ENCODE measurements at regions not wholly inside any gene's neighbourhood (a gene's known extent, or its start where the extent isn't known, plus 50 kb on each side); places are given as distances from the start of the nearest gene placed in this dataset.

DNA sequence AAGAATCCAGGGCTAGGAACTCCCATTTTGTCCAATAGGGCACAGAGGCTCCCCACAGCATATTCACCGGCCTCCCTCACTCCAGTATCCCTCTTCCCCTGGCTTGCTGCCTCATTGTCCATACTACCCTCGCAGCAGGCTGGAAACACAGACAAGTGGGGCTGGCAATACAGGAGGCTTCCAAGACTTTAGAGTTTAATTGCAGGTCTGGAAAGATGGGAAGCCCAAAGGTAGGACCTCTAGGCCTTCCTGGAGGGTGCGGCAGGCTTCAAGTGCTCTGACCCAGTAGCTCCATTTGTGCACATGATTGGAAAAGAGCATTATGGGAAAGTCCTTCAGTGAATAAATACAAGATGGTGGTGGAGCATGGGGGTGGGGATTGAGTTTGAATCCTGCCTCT lies 166.7 kb downstream of the EVX1 start:
- Histone ChIP-seq H3K4me1 (replicated peaks) (0 out of 2 replicates have a peak, but pooled peaks cover 3% of the 10 kb centered on the region), H3K27me3 (replicated peaks) (peaks cover 7% of the 10 kb centered on the region; the same call in 1 of the 2 replicates), H3K36me3 (no peaks in the 10 kb centered on the region), H3K4me3 (no peak overlapping the region), H3K9me3 (replicated peaks) (0 out of 2 replicates have a peak, but pooled peaks cover 2% of the 10 kb centered on the region), H3K27ac (no peak overlapping the region)
- DNase-seq (ENCODE audit: low read depth in 1 of 2, low spot score in 2 of 2) = no peak

DNA sequence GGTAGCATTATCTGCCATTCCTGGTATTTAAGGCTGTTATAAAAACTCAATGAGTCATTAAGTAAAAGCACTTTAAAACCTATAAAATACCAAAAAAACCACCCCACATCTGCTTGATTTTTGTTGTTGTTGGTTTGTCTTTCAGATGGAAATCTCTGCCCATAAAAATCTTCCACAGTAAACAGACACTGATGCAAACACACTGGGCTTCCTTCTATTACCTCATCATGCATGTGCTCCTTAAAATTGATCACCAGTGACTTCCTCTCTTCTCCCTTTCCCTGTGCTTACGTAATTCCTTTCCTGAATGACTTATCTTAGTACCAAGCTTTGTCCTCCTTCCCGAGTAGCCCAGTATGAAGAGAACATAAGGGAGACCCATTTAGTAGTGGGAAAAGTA lies 167.2 kb downstream of the EVX1 start:
- 0 out of 2 replicates have a peak, but pooled peaks cover 3% of the 10 kb centered on the region for H3K4me1 ChIP-seq (replicated peaks)
- no peak overlapping the region for H3K4me3 ChIP-seq

DNA sequence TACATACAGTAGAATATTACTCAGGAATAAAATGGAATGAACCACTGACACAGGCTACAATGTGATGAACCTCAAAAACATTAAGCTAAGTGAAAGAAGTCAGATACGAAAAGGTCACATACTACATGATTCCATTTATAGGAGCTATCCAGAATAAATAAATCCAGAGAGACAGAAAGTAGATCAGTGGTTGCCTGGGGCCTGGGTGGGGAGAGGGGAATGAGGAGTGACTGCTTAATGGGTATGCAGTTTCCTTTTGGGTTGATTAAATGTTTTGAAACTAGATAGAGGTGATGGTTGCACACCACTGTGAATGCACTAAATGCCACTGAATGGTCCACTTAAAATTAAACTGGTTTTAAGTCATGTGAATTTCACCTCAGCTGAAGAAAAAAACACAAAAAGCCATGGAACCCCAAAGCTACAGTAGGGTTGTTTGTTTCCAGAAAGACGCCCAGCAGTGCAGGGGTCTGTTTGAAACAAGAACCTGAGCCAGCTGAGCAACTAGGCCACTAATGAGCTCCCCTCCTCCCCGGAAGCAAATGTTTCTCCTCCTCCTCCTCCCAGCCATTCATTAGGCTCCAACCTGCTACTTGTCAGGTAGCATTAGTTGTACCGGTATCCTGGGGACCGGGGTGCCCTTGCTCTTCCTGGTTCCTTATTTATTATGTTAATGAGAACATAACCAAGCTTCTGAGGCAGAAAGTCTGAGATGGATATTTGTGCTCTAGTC lies 168.4 kb downstream of the EVX1 start:
- Histone ChIP-seq H3K27me3 (replicated peaks) (peaks cover 7% of the 10 kb centered on the region; the same call in 1 of the 2 replicates), H3K36me3 (no peaks in the 10 kb centered on the region), H3K9me3 (replicated peaks) (0 out of 2 replicates have a peak, but pooled peaks cover 2% of the 10 kb centered on the region), H3K4me3 (no peak overlapping the region), H3K27ac (no peak overlapping the region), H3K4me1 (replicated peaks) (0 out of 2 replicates have a peak, but pooled peaks cover 3% of the 10 kb centered on the region)
- no peak for DNase-seq (ENCODE audit: low read depth in 1 of 2, low spot score in 2 of 2)

More for the DNA sequence above, 167.2 kb downstream of the EVX1 start:
- Histone ChIP-seq H3K27me3 (replicated peaks) (peaks cover 7% of the 10 kb centered on the region; the same call in 1 of the 2 replicates), H3K9me3 (replicated peaks) (0 out of 2 replicates have a peak, but pooled peaks cover 2% of the 10 kb centered on the region), H3K36me3 (no peaks in the 10 kb centered on the region), H3K27ac (no peak overlapping the region)
- no peak for DNase-seq (ENCODE audit: low read depth in 1 of 2, low spot score in 2 of 2)

DNA sequence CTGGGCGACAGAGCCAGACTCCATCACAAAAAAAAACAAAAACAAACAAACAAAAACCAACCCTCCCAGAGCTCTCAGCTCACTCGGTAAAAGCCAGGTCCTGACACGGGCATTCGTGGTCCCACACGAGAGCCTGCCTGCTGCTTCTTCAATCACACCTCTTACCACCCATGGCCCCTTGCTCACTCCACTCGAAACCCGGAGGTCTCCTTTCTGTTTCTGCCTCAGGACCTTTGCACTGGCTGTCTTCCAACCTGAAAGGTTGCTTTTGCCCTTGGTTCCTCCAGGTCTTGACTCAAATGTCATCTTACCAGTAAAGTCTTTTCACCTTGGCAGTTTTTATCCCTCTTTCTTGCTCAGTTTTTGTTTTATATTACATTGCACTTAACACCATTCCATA lies 169.6 kb downstream of the EVX1 start:
- DNase-seq (ENCODE audit: low read depth in 1 of 2, low spot score in 2 of 2) = no peak
- H3K9me3 ChIP-seq (replicated peaks) = 0 out of 2 replicates have a peak, but pooled peaks cover 2% of the 10 kb centered on the region
- no peaks in the 10 kb centered on the region for H3K36me3 ChIP-seq
- 0 out of 2 replicates have a peak, but pooled peaks cover 3% of the 10 kb centered on the region for H3K4me1 ChIP-seq (replicated peaks)
- H3K4me3 ChIP-seq = no peak overlapping the region
- peaks cover 7% of the 10 kb centered on the region; the same call in 1 of the 2 replicates for H3K27me3 ChIP-seq (replicated peaks)
- no peak overlapping the region for H3K27ac ChIP-seq

DNA sequence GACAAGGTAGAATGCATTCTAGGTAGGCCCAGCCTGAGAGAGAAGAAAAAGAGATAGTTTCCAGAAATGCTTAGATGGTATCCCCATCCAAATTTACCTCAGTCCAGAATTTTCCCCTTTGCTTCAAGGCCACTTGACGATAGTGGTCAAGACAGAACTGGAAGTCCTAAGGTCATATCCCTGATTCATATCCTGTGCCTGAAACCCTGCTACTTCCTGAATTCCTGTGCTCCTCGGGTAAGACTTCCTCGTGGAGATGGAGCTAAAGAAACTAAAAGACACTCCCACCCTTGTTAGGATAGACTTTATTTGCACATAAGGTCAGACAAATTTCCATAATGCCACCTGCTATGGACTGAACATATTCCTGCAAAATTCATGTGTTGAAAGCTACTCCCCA lies 175.9 kb downstream of the EVX1 start:
- H3K9me3 ChIP-seq (replicated peaks) = no peaks in the 10 kb centered on the region
- H3K27me3 ChIP-seq (replicated peaks) = no peaks in the 10 kb centered on the region
- H3K4me1 ChIP-seq (replicated peaks) = no peaks in the 10 kb centered on the region
- H3K27ac ChIP-seq = no peak overlapping the region
- no peak for DNase-seq (ENCODE audit: low read depth in 1 of 2, low spot score in 2 of 2)
- no peaks in the 10 kb centered on the region for H3K36me3 ChIP-seq
- H3K4me3 ChIP-seq = no peak overlapping the region

DNA sequence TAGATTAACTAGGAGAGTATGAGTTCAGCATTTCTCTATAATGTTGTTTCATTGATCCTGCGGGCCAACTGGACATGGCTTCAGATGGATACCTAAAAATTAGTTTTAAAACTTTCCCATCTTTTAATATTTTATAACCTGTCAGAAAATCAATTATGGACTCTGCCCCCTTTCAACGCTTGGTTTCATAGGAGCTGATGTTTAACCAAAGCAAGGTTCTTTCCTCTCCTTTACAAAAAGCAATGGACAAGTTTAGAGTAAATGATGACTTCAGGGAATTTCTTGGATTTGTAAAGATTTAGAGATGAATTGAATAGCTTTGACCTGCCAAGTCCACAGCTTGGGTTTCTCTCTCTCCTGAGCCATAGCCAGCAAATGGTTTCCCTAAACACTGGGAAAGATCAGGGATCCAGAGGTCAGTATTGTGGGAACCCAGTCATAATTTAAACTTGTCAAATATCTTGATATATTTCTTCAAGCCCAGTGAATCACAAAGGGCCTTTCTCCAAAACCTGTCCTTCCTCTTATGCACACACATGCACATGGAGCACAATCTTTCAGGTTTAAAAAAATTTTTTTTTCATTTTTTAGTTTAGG lies 177.1 kb downstream of the EVX1 start:
- Histone ChIP-seq H3K36me3 (no peaks in the 10 kb centered on the region), H3K9me3 (replicated peaks) (no peaks in the 10 kb centered on the region), H3K27me3 (replicated peaks) (no peaks in the 10 kb centered on the region), H3K4me1 (replicated peaks) (no peaks in the 10 kb centered on the region), H3K4me3 (no peak overlapping the region), H3K27ac (no peak overlapping the region)
- DNase-seq (ENCODE audit: low read depth in 1 of 2, low spot score in 2 of 2) = no peak

DNA sequence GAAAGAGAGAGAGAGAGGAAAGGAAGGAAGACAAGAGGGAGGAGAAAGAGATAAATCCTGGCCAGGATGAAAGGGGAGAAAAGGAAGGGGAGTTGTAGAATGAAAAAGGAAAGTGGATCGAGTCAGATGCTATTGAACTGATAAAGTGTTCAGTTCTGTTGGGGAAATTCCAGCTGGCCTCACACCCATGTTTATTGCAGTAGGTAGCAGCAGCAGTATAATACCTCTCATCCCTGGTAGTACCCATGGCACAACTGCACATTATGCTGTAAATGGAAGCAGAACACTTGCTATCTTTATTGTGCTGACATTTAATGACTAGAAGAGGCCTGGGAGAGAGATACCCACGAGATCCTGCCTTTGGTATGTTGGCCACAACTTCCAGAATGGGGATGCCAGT lies 178.1 kb downstream of the EVX1 start:
- Histone ChIP-seq H3K9me3 (replicated peaks) (no peaks in the 10 kb centered on the region), H3K4me1 (replicated peaks) (no peaks in the 10 kb centered on the region), H3K4me3 (no peak overlapping the region), H3K36me3 (no peaks in the 10 kb centered on the region), H3K27me3 (replicated peaks) (no peaks in the 10 kb centered on the region), H3K27ac (no peak overlapping the region)
- no peak for DNase-seq (ENCODE audit: low read depth in 1 of 2, low spot score in 2 of 2)

DNA sequence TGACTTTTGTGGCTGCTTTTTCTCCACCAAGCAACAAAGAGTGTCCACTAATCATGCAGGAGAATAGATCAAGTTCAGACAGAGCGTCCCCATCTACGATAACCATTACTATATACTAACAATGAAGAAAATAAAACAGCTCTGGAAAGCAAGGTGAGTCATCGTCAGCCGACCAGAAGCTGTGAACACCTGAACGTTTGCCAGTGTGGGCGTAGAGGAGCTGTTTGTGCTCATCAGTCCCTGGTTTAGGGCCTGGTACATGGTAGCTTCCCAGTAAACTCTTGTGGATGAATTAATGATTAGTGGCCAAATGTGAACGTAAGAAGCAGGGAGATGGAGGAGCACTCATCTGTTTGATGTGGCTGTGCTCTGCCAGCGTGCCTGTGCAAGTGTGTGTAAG lies 180.7 kb downstream of the EVX1 start:
- H3K27ac ChIP-seq = no peak overlapping the region
- H3K4me3 ChIP-seq = no peak overlapping the region
- no peaks in the 10 kb centered on the region for H3K9me3 ChIP-seq (replicated peaks)
- no peak for DNase-seq (ENCODE audit: low read depth in 1 of 2, low spot score in 2 of 2)
- no peaks in the 10 kb centered on the region for H3K36me3 ChIP-seq
- H3K27me3 ChIP-seq (replicated peaks) = no peaks in the 10 kb centered on the region
- H3K4me1 ChIP-seq (replicated peaks) = no peaks in the 10 kb centered on the region

DNA sequence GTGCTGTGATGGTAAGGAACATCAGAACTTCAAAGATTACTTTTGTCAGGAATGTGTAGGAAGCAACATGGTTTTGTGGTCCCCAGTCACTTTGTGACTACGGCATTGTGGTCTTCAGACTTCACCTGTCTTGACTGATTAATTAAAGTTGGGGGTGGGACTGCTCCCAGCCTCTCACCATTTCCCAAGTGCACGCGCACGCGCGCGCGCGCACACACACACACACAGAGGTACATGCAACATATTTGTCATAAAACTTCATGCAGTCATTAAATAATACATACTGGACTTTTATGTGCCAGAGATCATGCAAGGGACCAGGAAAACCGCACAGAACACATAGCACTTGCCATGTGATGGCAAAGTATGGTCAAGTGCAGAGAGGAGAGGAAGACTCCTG lies 181.2 kb downstream of the EVX1 start:
- Histone ChIP-seq H3K4me1 (replicated peaks) (no peaks in the 10 kb centered on the region), H3K36me3 (no peaks in the 10 kb centered on the region), H3K9me3 (replicated peaks) (no peaks in the 10 kb centered on the region), H3K27me3 (replicated peaks) (no peaks in the 10 kb centered on the region), H3K4me3 (no peak overlapping the region), H3K27ac (no peak overlapping the region)
- DNase-seq (ENCODE audit: low read depth in 1 of 2, low spot score in 2 of 2) = no peak

DNA sequence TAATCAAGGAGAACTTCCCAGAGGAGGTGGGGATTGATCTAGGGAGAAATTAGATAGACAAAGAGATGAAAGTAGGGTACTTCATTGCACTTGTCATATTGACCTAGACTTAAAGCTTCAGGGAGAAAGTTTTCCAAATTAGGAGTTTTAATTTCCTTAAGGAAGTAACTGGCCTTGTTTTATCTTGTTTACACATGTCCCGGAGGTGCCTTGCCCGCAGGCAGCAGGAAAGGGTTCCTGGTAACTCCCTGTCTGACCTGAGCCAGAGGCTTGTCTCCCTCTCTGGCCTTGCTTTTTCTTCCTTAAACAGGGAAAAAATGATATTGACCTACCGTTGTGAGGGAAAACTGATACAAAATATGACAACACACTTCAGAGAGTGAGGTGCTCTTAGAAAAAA lies 181.6 kb downstream of the EVX1 start:
- no peaks in the 10 kb centered on the region for H3K9me3 ChIP-seq (replicated peaks)
- H3K27ac ChIP-seq = no peak overlapping the region
- H3K36me3 ChIP-seq = no peaks in the 10 kb centered on the region
- DNase-seq (ENCODE audit: low read depth in 1 of 2, low spot score in 2 of 2) = no peak
- H3K27me3 ChIP-seq (replicated peaks) = no peaks in the 10 kb centered on the region
- H3K4me3 ChIP-seq = no peak overlapping the region
- no peaks in the 10 kb centered on the region for H3K4me1 ChIP-seq (replicated peaks)

DNA sequence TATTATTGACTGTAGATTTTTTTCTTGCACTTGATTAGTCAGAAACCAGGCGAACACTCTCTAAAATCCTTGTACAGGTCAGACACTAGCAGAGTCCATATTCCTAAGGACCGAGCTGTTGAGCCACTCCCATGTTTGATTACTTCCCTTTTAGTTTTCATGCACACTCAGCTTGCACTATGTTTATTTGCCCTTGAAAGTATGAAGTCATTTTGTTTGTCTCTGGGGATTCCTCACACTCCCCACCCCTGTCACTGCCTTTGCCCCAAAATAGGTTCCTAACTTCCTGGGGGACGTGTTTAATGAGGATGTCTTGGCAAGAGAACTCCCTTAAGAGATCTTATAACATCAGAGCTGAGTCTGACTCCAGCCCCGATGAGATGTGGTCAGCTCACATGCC lies 182.1 kb downstream of the EVX1 start:
- no peak for DNase-seq (ENCODE audit: low read depth in 1 of 2, low spot score in 2 of 2)
- H3K27me3 ChIP-seq (replicated peaks) = no peaks in the 10 kb centered on the region

DNA sequence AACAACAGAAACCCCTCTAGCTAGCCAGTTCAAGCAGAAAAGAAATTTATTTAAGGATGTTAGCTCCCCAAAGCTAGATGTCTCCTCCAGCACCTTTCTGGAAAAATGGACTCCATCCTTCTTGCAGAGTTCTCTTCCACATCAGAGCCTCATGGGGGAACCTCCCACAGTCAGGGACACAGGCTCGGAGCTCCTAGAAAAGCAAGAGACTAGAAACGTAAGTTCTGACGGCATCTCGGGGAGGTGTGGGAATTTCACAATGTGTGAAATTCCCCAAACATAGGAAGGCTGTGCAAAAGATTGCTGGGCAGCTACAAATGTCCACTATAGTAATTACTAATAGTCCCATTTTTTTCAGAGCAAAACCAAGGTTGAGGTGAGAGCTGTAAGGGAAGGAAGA lies 184.8 kb downstream of the EVX1 start:
- Histone ChIP-seq H3K4me3 (no peak overlapping the region), H3K36me3 (no peaks in the 10 kb centered on the region), H3K27ac (no peak overlapping the region), H3K4me1 (replicated peaks) (no peaks in the 10 kb centered on the region), H3K9me3 (replicated peaks) (no peaks in the 10 kb centered on the region), H3K27me3 (replicated peaks) (no peaks in the 10 kb centered on the region)
- no peak for DNase-seq (ENCODE audit: low read depth in 1 of 2, low spot score in 2 of 2)

More for the DNA sequence above, 182.1 kb downstream of the EVX1 start:
- Histone ChIP-seq H3K4me1 (replicated peaks) (no peaks in the 10 kb centered on the region), H3K36me3 (no peaks in the 10 kb centered on the region), H3K9me3 (replicated peaks) (no peaks in the 10 kb centered on the region), H3K4me3 (no peak overlapping the region), H3K27ac (no peak overlapping the region)

DNA sequence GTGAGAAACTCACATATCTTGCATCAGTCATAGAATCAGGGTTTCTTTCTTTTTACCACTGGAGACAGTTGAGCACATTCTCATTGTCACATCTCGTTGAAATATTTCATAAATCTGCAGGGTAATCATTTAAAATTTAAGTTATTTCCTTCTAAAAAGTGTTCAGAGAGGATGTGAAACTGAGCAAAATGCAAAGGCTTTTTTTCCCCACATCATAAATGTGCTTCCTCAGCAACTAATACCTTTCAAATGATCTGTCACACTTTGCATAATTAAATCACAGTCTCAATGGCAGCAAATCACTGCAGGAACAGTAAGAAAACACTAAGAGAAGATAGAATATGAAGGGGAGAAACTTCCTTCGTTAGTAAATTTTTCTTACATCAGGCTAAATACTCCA lies 187.5 kb downstream of the EVX1 start:
- no peak for DNase-seq (ENCODE audit: low read depth in 1 of 2, low spot score in 2 of 2)
- H3K4me3 ChIP-seq = no peak overlapping the region
- H3K27ac ChIP-seq = no peak overlapping the region
- H3K4me1 ChIP-seq (replicated peaks) = peaks cover 5% of the 10 kb centered on the region; the same call in 1 of the 2 replicates
- no peaks in the 10 kb centered on the region for H3K9me3 ChIP-seq (replicated peaks)
- H3K27me3 ChIP-seq (replicated peaks) = no peaks in the 10 kb centered on the region
- H3K36me3 ChIP-seq = no peaks in the 10 kb centered on the region

DNA sequence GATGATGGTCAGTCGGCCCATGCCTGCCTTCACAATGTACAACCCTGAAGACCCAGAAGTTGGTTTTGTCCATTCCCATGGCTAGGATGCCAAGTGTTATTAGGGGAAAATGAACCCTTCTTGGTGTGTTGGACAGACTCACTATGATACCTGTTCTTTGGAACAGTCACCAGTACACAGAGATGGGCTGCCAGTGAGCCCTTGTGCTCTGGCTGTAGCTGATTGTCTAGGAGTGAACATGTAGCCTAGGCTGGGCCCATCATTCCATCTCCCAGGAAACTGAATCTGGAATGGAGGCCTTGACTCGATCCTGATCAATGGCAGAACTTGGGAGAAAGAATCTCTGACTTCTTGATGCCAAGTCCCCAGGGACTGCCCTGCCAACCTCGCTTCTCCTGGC lies 188.9 kb downstream of the EVX1 start:
- peaks cover 5% of the 10 kb centered on the region; the same call in 1 of the 2 replicates for H3K4me1 ChIP-seq (replicated peaks)
- H3K4me3 ChIP-seq = no peak overlapping the region
- H3K27me3 ChIP-seq (replicated peaks) = no peaks in the 10 kb centered on the region
- H3K36me3 ChIP-seq = no peaks in the 10 kb centered on the region
- no peak for DNase-seq (ENCODE audit: low read depth in 1 of 2, low spot score in 2 of 2)
- no peaks in the 10 kb centered on the region for H3K9me3 ChIP-seq (replicated peaks)
- no peak overlapping the region for H3K27ac ChIP-seq
